SK-N-SH (cell line): ENCODE measurements at regions not wholly inside any gene's neighbourhood (a gene's known extent, or its start where the extent isn't known, plus 50 kb on each side); places are given as distances from the start of the nearest gene placed in this dataset.

ENCODE experiments used
- CTCF ChIA-PET: fragments of 300-600, 350-600 bp; formaldehyde crosslinking; extraction: SDS; loops from one replicate; lab custom pipeline; 2021; lab: Yijun Ruan, JAX
- POLR2A ChIA-PET: fragments of 350-600 bp; sonication (Branson Sonifier 250); formaldehyde crosslinking; extraction: SDS; loops from one replicate; lab custom pipeline; 2020; ENCODE audit warnings: antibody characterized with exemption, inconsistent platforms; lab: Yijun Ruan, JAX
- DNase-seq: peaks from one replicate; pipeline ENCODE4 v3.0.0; 2012
- H2AFZ ChIP-seq: fragments of 200-600 bp; sonication (generic); 2 replicates; pipeline ENCODE4 v1.8.1; 2016; ENCODE audit warnings: antibody characterized with exemption, mild to moderate bottlenecking, low read depth
- H3F3A ChIP-seq: fragments of 200-600 bp; sonication (generic); replicated peaks from 2 replicates; pipeline ENCODE3; 2016; ENCODE audit warnings: antibody characterized with exemption, mild to moderate bottlenecking; ENCODE audit not compliant: insufficient read depth
- H3K27ac ChIP-seq, 2 experiments: fragments of 200-500 bp in 1 of 2; fragments of 200-600 bp in 1 of 2; sonication (Bioruptor generic) in 1 of 2; sonication (generic), shearing (Covaris generic) in 1 of 2; 2 replicates each; pipeline versions ENCODE4 v1.5.1 to v1.6.1; 2014 to 2016; ENCODE audit warnings: low read depth in 2 of 2, inconsistent platforms in 1 of 2, low read length in 1 of 2, mild to moderate bottlenecking in 1 of 2, mixed read lengths in 1 of 2
- H3K27me3 ChIP-seq: fragments of 200-600 bp; sonication (generic), shearing (Covaris generic); 2 replicates; pipeline ENCODE4 v1.6.1; 2016; ENCODE audit warnings: mixed run types; ENCODE audit not compliant: insufficient read depth
- H3K36me3 ChIP-seq, 2 experiments: fragments of 200-500 bp in 1 of 2; fragments of 200-600 bp in 1 of 2; sonication (Bioruptor generic) in 1 of 2; sonication (generic) in 1 of 2; replicated peaks in 1 of 2; 2 replicates each; pipeline versions ENCODE3 to v1.5.1; 2014 to 2016; ENCODE audit warnings: low read length in 1 of 2, mild to moderate bottlenecking in 1 of 2; ENCODE audit not compliant: insufficient read depth in 2 of 2, control insufficient read depth in 1 of 2
- H3K4me1 ChIP-seq, 2 experiments: fragments of 200-500 bp in 1 of 2; fragments of 200-600 bp in 1 of 2; sonication (Bioruptor generic) in 1 of 2; sonication (generic), shearing (Covaris generic) in 1 of 2; 2 replicates each; pipeline versions ENCODE4 v1.5.1 to v1.6.1; 2014 to 2016; ENCODE audit warnings: low read depth in 1 of 2, low read length in 1 of 2, mixed run types in 1 of 2; ENCODE audit not compliant: insufficient read depth in 2 of 2, control insufficient read depth in 1 of 2
- H3K4me2 ChIP-seq: fragments of 200-600 bp; sonication (generic), shearing (Covaris generic); 2 replicates; pipeline ENCODE4 v1.6.1; 2017; ENCODE audit warnings: mixed run types
- H3K4me3 ChIP-seq, 2 experiments: fragments of 200-500 bp in 1 of 2; fragments of 200-600 bp in 1 of 2; sonication (Bioruptor generic) in 1 of 2; sonication (generic), shearing (Covaris generic) in 1 of 2; 2 replicates each; pipeline versions ENCODE4 v1.5.1 to v1.8.1; 2014 to 2016; ENCODE audit warnings: low read depth in 2 of 2, inconsistent platforms in 1 of 2, low read length in 1 of 2, mild to moderate bottlenecking in 1 of 2, mixed read lengths in 1 of 2, moderate library complexity in 1 of 2
- H3K79me2 ChIP-seq: fragments of 200-600 bp; sonication (generic); 2 replicates; pipeline ENCODE4 v1.8.1; 2017; ENCODE audit warnings: mild to moderate bottlenecking; ENCODE audit not compliant: insufficient read depth
- H3K9ac ChIP-seq: fragments of 200-600 bp; sonication (generic); 2 replicates; pipeline ENCODE4 v1.6.1; 2017; ENCODE audit warnings: mixed run types
- H3K9me2 ChIP-seq: fragments of 200-600 bp; sonication (generic); 2 replicates; pipeline ENCODE4 v1.6.1; 2017; ENCODE audit warnings: mixed run types
- H3K9me3 ChIP-seq: fragments of 200-600 bp; sonication (generic); 2 replicates; pipeline ENCODE4 v1.6.1; 2017; ENCODE audit warnings: mixed run types, mild to moderate bottlenecking, moderate library complexity
- H4K20me1 ChIP-seq: fragments of 200-600 bp; sonication (generic); 2 replicates; pipeline ENCODE4 v1.6.1; 2017; ENCODE audit warnings: mild to moderate bottlenecking, mixed run types; ENCODE audit not compliant: insufficient read depth
- EP300 ChIP-seq, 2 experiments: IDR thresholded peaks; 2 replicates each; pipeline versions ENCODE4 v1.4.0 to v1.6.1; 2012; ENCODE audit warnings: borderline replicate concordance in 1 of 2, low read depth in 1 of 2, low read length in 1 of 2
- GATA2 ChIP-seq: sonication (generic); formaldehyde crosslinking; IDR thresholded peaks from 2 replicates; pipeline ENCODE4 v1.5.0; 2020; ENCODE audit warnings: mild to moderate bottlenecking, missing genetic modification reagents
- NFIC ChIP-seq: IDR thresholded peaks from 2 replicates; pipeline ENCODE4 v1.4.0; 2012; ENCODE audit warnings: borderline replicate concordance
- PBX3 ChIP-seq: IDR thresholded peaks from 2 replicates; pipeline ENCODE4; 2012
- REST ChIP-seq: IDR thresholded peaks from 2 replicates; pipeline ENCODE4 v1.6.1; 2012; ENCODE audit warnings: mild to moderate bottlenecking, low read depth, low read length, moderate library complexity
- RXRA ChIP-seq: IDR thresholded peaks from 2 replicates; pipeline ENCODE4 v1.4.0; 2012; ENCODE audit warnings: low read depth, mild to moderate bottlenecking, borderline replicate concordance
- SMC3 ChIP-seq: IDR thresholded peaks from 2 replicates; pipeline ENCODE4 v1.6.1; 2012; ENCODE audit warnings: low read depth, low read length, improper control_type of control experiment
- TAF1 ChIP-seq: IDR thresholded peaks from 2 replicates; pipeline ENCODE4 v1.6.1; 2012; ENCODE audit warnings: low read depth, mild to moderate bottlenecking, low read length, moderate library complexity, borderline replicate concordance
- TCF12 ChIP-seq: IDR thresholded peaks from 2 replicates; pipeline ENCODE4 v1.4.0; 2012
- USF1 ChIP-seq: IDR thresholded peaks from 2 replicates; pipeline ENCODE4 v1.4.0; 2012; ENCODE audit warnings: low read depth, borderline replicate concordance
- USF2 ChIP-seq: fragments of 150-350 bp; IDR thresholded peaks from 2 replicates; pipeline ENCODE4 v1.6.1; 2017; ENCODE audit warnings: antibody characterized with exemption, low read length, low read depth, borderline replicate concordance
- ZBTB33 ChIP-seq: IDR thresholded peaks from 2 replicates; pipeline ENCODE4 v1.4.0; 2012; ENCODE audit warnings: low read depth, borderline replicate concordance
- WGBS: methylation state at CpG from one replicate; pipeline ENCODE4 v1.1.6; 2017; ENCODE audit warnings: low lambda C conversion rate; 5-methylcytosine and 5-hydroxymethylcytosine counted together
- TF ChIP-seq, protein P1 (sequence below): fragments of 200-600 bp; sonication (generic); IDR thresholded peaks from 2 replicates; pipeline ENCODE4 v1.6.1; 2017; ENCODE audit warnings: antibody characterized with exemption, mild to moderate bottlenecking, moderate library complexity
- TF ChIP-seq, protein P2 (sequence below): IDR thresholded peaks from 2 replicates; pipeline ENCODE4 v1.4.0; 2012; ENCODE audit warnings: low read depth

DNA sequence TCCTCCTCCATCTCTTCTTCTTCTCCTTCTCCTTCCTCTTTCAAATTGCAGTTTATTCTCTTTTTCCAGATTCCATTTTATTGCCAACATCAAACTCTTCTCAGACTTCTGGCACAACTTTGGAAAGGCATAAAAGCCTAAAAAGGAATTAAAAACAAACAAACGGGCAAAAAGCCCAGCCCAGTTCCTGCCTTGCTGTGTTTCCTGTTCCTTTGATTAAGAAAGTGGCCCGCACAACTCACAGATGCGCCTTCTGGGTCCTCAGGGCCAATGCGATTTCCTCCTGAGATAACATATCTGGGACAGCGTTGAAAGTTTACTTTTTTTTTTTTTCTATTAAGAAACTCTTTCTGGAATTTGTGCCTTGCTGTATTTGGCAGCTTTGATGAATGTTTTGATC lies 158.7 kb upstream of the UBE3A start:
- no peak overlapping the region for H3K4me2 ChIP-seq
- no peak overlapping the region for H3K27ac ChIP-seq
- no peaks in the 10 kb centered on the region for H4K20me1 ChIP-seq
- DNase-seq = no peak
- no peak overlapping the region for H3K9ac ChIP-seq
- H3K79me2 ChIP-seq = no peaks in the 10 kb centered on the region
- TF ChIP-seq PBX3 (no peak), REST (no peak), TCF12 (no peak), TAF1 (no peak), GATA2 (CRISPR knock-in tag) (no peak)
- TF ChIP-seq, protein P1, sequence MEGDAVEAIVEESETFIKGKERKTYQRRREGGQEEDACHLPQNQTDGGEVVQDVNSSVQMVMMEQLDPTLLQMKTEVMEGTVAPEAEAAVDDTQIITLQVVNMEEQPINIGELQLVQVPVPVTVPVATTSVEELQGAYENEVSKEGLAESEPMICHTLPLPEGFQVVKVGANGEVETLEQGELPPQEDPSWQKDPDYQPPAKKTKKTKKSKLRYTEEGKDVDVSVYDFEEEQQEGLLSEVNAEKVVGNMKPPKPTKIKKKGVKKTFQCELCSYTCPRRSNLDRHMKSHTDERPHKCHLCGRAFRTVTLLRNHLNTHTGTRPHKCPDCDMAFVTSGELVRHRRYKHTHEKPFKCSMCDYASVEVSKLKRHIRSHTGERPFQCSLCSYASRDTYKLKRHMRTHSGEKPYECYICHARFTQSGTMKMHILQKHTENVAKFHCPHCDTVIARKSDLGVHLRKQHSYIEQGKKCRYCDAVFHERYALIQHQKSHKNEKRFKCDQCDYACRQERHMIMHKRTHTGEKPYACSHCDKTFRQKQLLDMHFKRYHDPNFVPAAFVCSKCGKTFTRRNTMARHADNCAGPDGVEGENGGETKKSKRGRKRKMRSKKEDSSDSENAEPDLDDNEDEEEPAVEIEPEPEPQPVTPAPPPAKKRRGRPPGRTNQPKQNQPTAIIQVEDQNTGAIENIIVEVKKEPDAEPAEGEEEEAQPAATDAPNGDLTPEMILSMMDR = no peak
- no peaks in the 10 kb centered on the region for H3K27me3 ChIP-seq
- no peaks in the 10 kb centered on the region for H3F3A ChIP-seq
- H3K36me3 ChIP-seq = no peaks in the 10 kb centered on the region
- H3K9me3 ChIP-seq = peaks cover 7% of the 10 kb centered on the region; the same call in 1 of the 2 replicates
- 55% methylated on average over 5 of the region's 5 CpGs for WGBS
- no peaks in the 10 kb centered on the region; a peak in 1 of 4 replicates for H3K4me1 ChIP-seq
- H3K9me2 ChIP-seq = no peaks in the 10 kb centered on the region
- H2AFZ ChIP-seq = no peak overlapping the region
- ChIA-PET POLR2A (no interaction called here), CTCF (no interaction called here)
- no peak overlapping the region for H3K4me3 ChIP-seq

DNA sequence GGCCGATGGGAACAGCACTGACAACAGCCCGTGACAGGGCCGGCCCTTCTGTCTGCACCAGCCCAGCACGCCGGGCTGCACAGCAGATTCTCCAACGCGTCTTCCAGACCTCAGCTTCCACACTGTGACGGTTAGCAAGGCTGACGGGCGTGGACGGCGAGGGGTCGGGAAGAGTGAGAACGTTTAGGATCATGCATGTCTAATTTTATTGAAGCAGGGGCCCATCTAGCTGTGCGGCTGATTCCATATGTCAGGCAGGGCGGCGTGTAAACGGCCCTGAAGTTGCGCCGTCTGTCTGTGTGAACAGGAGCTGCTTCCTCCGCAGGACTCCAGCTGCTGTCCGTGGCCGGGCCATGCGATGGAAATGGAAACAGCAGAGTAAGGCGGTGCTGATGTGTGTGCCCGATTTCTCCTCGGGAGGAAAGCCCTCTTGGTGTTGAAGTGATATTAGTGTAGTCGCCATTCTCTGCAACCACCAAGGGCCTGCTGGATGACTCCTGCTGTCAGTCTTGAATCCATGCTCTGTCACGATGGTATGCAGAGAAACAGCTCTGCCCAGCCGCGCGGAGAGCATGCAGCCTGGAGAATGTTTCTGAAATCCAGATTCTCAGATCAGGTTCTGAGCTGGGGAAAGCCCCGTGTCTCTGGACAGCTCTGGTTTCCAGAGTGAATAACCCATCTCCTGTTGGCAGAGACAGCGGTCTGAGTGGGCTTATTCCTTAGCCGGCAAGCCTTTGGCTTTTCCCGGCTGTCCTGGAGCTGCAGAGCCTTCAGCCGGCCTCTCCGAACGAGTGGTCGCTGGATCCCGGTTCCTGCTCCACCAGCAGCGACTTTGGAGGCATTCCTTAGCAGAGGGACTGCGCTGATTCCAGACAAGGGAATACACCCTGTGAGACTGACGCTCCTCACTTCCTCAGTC lies 158.1 kb upstream of the UBE3A start:
- 0 out of 2 replicates have a peak, but pooled peaks cover 5% of the 10 kb centered on the region for H3K9me3 ChIP-seq
- no peak overlapping the region for H3K27ac ChIP-seq
- H2AFZ ChIP-seq = no peak overlapping the region
- DNase-seq = peak; percentile 11
- H3K36me3 ChIP-seq = no peaks in the 10 kb centered on the region
- H4K20me1 ChIP-seq = no peaks in the 10 kb centered on the region
- 59% methylated on average over 22 of the region's 44 CpGs for WGBS
- CTCF ChIA-PET = no interaction called here
- no peaks in the 10 kb centered on the region; a peak in 1 of 4 replicates for H3K4me1 ChIP-seq
- no peaks in the 10 kb centered on the region for H3K79me2 ChIP-seq
- no peaks in the 10 kb centered on the region for H3F3A ChIP-seq
- POLR2A ChIA-PET = no interaction called here
- H3K4me3 ChIP-seq = peak overlapping the region in 1 of 2 experiments; percentile 0; a peak in 1 of 4 replicates
- H3K4me2 ChIP-seq = no peak overlapping the region
- no peaks in the 10 kb centered on the region for H3K27me3 ChIP-seq
- no peaks in the 10 kb centered on the region for H3K9me2 ChIP-seq
- H3K9ac ChIP-seq = no peak overlapping the region
- TF ChIP-seq USF2 (no peak), SMC3 (no peak), RXRA (no peak), NFIC (no peak), USF1 (no peak), EP300 (IDR thresholded peaks at IDR 0.05; ENCODE audit: borderline replicate concordance in 1 of 2, low read depth in 1 of 2, low read length in 1 of 2) (no peak), ZBTB33 (no peak)
- TF ChIP-seq, protein P2, sequence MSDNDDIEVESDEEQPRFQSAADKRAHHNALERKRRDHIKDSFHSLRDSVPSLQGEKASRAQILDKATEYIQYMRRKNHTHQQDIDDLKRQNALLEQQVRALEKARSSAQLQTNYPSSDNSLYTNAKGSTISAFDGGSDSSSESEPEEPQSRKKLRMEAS = no peak
